ENCODE measurements at regions not wholly inside any gene's neighbourhood (a gene's known extent, or its start where the extent isn't known, plus 50 kb on each side); places are given as distances from the start of the nearest gene placed in this dataset.

GRCh38 chr14:97153527-97153926, 356.3 kb downstream of the VRK1 start:
- Mint-ChIP-seq H3K27ac (no peak overlapping the region), H3K9me3 (peaks cover 59% of the 10 kb centered on the region), H3K27me3 (ENCODE audit: insufficient read depth) (no peaks in the 10 kb centered on the region), H3K36me3 (ENCODE audit: low read depth) (no peaks in the 10 kb centered on the region; the same call in 1 of the 2 replicates), H3K4me3 (no peak overlapping the region), H3K4me1 (ENCODE audit: low read depth) (no peaks in the 10 kb centered on the region; the same call in 1 of the 2 replicates)
- no peak for TF ChIP-seq CTCF (IDR thresholded peaks at IDR 0.05)
- DNase-seq, result no peak

- H3K27me3 Mint-ChIP-seq (ENCODE audit: insufficient read depth), result no peaks in the 10 kb centered on the region
- DNase-seq, result no peak
- no peaks in the 10 kb centered on the region; the same call in 1 of the 2 replicates for H3K36me3 Mint-ChIP-seq (ENCODE audit: low read depth)
Observed at GRCh38 chr14:97155320-97155719, 358.1 kb downstream of the VRK1 start.

GRCh38 chr14:97155814-97156213, 358.6 kb downstream of the VRK1 start:
- Mint-ChIP-seq H3K36me3 (ENCODE audit: low read depth) (no peaks in the 10 kb centered on the region; the same call in 1 of the 2 replicates), H3K4me3 (no peak overlapping the region), H3K4me1 (ENCODE audit: low read depth) (no peaks in the 10 kb centered on the region), H3K9me3 (peaks cover 58% of the 10 kb centered on the region), H3K27me3 (ENCODE audit: insufficient read depth) (no peaks in the 10 kb centered on the region), H3K27ac (no peak overlapping the region)
- no peak for TF ChIP-seq CTCF (IDR thresholded peaks at IDR 0.05)
- no peak for DNase-seq

More at GRCh38 chr14:97155320-97155719, 358.1 kb downstream of the VRK1 start:
- no peak overlapping the region for H3K27ac Mint-ChIP-seq
- peaks cover 58% of the 10 kb centered on the region for H3K9me3 Mint-ChIP-seq
- no peaks in the 10 kb centered on the region; the same call in 1 of the 2 replicates for H3K4me1 Mint-ChIP-seq (ENCODE audit: low read depth)
- TF ChIP-seq CTCF (IDR thresholded peaks at IDR 0.05), result no peak
- no peak overlapping the region for H3K4me3 Mint-ChIP-seq

- no peak for DNase-seq
- no peaks in the 10 kb centered on the region for H3K4me1 Mint-ChIP-seq (ENCODE audit: low read depth)
- H3K4me3 Mint-ChIP-seq, result no peak overlapping the region
- no peaks in the 10 kb centered on the region for H3K27me3 Mint-ChIP-seq (ENCODE audit: insufficient read depth)
- H3K9me3 Mint-ChIP-seq, result peaks cover 52% of the 10 kb centered on the region
- H3K27ac Mint-ChIP-seq, result no peak overlapping the region
- no peaks in the 10 kb centered on the region; the same call in 1 of the 2 replicates for H3K36me3 Mint-ChIP-seq (ENCODE audit: low read depth)
- TF ChIP-seq CTCF (IDR thresholded peaks at IDR 0.05), result no peak
Observed at GRCh38 chr14:97156705-97157104, 359.5 kb downstream of the VRK1 start.

GRCh38 chr14:97158102-97158501, 360.9 kb downstream of the VRK1 start:
- Mint-ChIP-seq H3K9me3 (peaks cover 42% of the 10 kb centered on the region), H3K4me3 (no peak overlapping the region), H3K27me3 (ENCODE audit: insufficient read depth) (no peaks in the 10 kb centered on the region), H3K4me1 (ENCODE audit: low read depth) (no peaks in the 10 kb centered on the region; the same call in 1 of the 2 replicates), H3K27ac (no peak overlapping the region), H3K36me3 (ENCODE audit: low read depth) (no peaks in the 10 kb centered on the region; the same call in 1 of the 2 replicates)
- DNase-seq, result no peak
- no peak for TF ChIP-seq CTCF (IDR thresholded peaks at IDR 0.05)

GRCh38 chr14:97159124-97159523, 361.9 kb downstream of the VRK1 start:
- no peaks in the 10 kb centered on the region for H3K27me3 Mint-ChIP-seq (ENCODE audit: insufficient read depth)
- peaks cover 42% of the 10 kb centered on the region for H3K9me3 Mint-ChIP-seq
- TF ChIP-seq CTCF (IDR thresholded peaks at IDR 0.05), result no peak
- no peaks in the 10 kb centered on the region; the same call in 1 of the 2 replicates for H3K4me1 Mint-ChIP-seq (ENCODE audit: low read depth)
- no peaks in the 10 kb centered on the region; the same call in 1 of the 2 replicates for H3K36me3 Mint-ChIP-seq (ENCODE audit: low read depth)
- H3K4me3 Mint-ChIP-seq, result no peak overlapping the region
- H3K27ac Mint-ChIP-seq, result no peak overlapping the region
- no peak for DNase-seq
